AG09309 (cell line): ENCODE measurements at regions not wholly inside any gene's neighbourhood (a gene's known extent, or its start where the extent isn't known, plus 50 kb on each side); places are given as distances from the start of the nearest gene placed in this dataset.

Experiments
- DNase-seq: peaks from one replicate; pipeline ENCODE4 v3.0.0-alpha.2; 2010; ENCODE audit warnings: low read depth
- H3K4me3 ChIP-seq: 2 replicates; pipeline ENCODE4 v1.5.1; 2011; ENCODE audit warnings: mild to moderate bottlenecking, low read depth, low read length, moderate library complexity; ENCODE audit not compliant: control insufficient read depth
- CTCF ChIP-seq: IDR thresholded peaks from 2 replicates; pipeline ENCODE4 v1.5.1; 2011; ENCODE audit warnings: mild to moderate bottlenecking, low read depth, low read length, inconsistent platforms; ENCODE audit not compliant: insufficient read depth, control insufficient read depth; ENCODE audit errors: missing control alignments

- no peak for TF ChIP-seq CTCF
- H3K4me3 ChIP-seq: no peak overlapping the region
- DNase-seq: no peak
Measured at GRCh38 chr2:177329064-177329463, 63.5 kb upstream of the AGPS start.

- no peak overlapping the region for H3K4me3 ChIP-seq
- DNase-seq: no peak
- no peak for TF ChIP-seq CTCF
Measured at GRCh38 chr2:177331466-177331997, 61.0 kb upstream of the AGPS start.

GRCh38 chr2:177332026-177332991 lies 60.3 kb upstream of the AGPS start:
- no peak overlapping the region for H3K4me3 ChIP-seq
- TF ChIP-seq CTCF: peak; percentile 66
- no peak for DNase-seq

- TF ChIP-seq CTCF: no peak
- H3K4me3 ChIP-seq: no peak overlapping the region
- no peak for DNase-seq
Measured at GRCh38 chr2:177332992-177333388, 59.6 kb upstream of the AGPS start.

- no peak for DNase-seq
- TF ChIP-seq CTCF: peak; percentile 89
- no peak overlapping the region for H3K4me3 ChIP-seq
Measured at GRCh38 chr2:177334940-177335543, 57.5 kb upstream of the AGPS start.

- no peak for TF ChIP-seq CTCF
- H3K4me3 ChIP-seq: no peak overlapping the region
- DNase-seq: no peak
Measured at GRCh38 chr2:177335917-177336450, 56.6 kb upstream of the AGPS start.
